ENCODE measurements at regions not wholly inside any gene's neighbourhood (a gene's known extent, or its start where the extent isn't known, plus 50 kb on each side); places are given as distances from the start of the nearest gene placed in this dataset.
"Not testable (repeated sequence)": the region's sequence is repeated elsewhere in the genome, so short reads cannot be mapped to it uniquely, and the experiment has no call there.

- no peak overlapping the region for H3K4me3 ChIP-seq (ENCODE audit: low read depth, low read length)
- no TSS peak for BruUV-seq (replicated peaks)
- no peaks in the 10 kb centered on the region; the same call in 1 of the 2 replicates for H3K9me3 ChIP-seq
- no peak overlapping the region for H3K27ac Mint-ChIP-seq (ENCODE audit: unreplicated experiment)
- H3K27me3 Mint-ChIP-seq (ENCODE audit: insufficient read depth, unreplicated experiment), result no peaks in the 10 kb centered on the region
- H3K4me3 Mint-ChIP-seq (ENCODE audit: unreplicated experiment), result no peak overlapping the region
- ChIA-PET POLR2A (no interaction called here), CTCF (no interaction called here)
- no peak for DNase-seq
- H3K4me1 Mint-ChIP-seq (ENCODE audit: low read depth, unreplicated experiment), result no peaks in the 10 kb centered on the region
- H3K27me3 ChIP-seq (replicated peaks; ENCODE audit: control insufficient read depth, insufficient read depth, low read length), result no peaks in the 10 kb centered on the region
- no peaks in the 10 kb centered on the region for H3K36me3 Mint-ChIP-seq (ENCODE audit: insufficient read depth, unreplicated experiment)
- no peaks in the 10 kb centered on the region for H3K36me3 ChIP-seq (ENCODE audit: control insufficient read depth, insufficient read depth, low read length)
- no peaks in the 10 kb centered on the region for H3K4me1 ChIP-seq
- TF ChIP-seq CTCF (IDR thresholded peaks at IDR 0.05; ENCODE audit: insufficient read depth in 1 of 2, low read depth in 1 of 2, low read length in 1 of 2, severe bottlenecking in 1 of 2, unreplicated experiment in 1 of 2), result no peak
- intact Hi-C loops (cut with micrococcal nuclease; ENCODE audit: unreplicated experiment), result no loop called here
- peaks cover 17% of the 10 kb centered on the region for H3K9me3 Mint-ChIP-seq (ENCODE audit: unreplicated experiment)
These were observed 1849.5 kb upstream of the ACO1 start for GRCh38 chr9:30534896-30535295.

DNA sequence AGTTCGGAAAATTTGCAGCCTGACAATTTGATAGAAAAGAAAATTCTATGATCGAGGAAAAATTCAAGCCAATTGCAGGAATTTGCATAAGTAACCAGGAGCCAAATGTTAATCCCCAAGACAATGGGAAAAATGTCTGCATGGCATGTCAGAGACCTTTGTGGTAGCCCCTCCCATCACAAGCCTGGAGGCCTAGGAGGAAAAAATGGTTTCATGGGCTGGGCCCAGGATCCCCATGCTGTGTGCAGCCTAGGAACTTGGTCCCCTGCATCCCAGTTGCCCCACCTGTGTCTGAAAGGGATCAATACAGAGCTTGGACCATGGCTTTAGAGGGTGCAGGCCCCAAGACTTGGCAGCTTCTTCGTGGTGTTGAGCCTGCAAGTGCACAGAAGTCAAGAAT lies 1847.9 kb upstream of the ACO1 start:
- no peaks in the 10 kb centered on the region for H3K36me3 ChIP-seq (ENCODE audit: control insufficient read depth, insufficient read depth, low read length)
- intact Hi-C loops (cut with micrococcal nuclease; ENCODE audit: unreplicated experiment), result no loop called here
- no peak for DNase-seq
- H3K27me3 Mint-ChIP-seq (ENCODE audit: insufficient read depth, unreplicated experiment), result no peaks in the 10 kb centered on the region
- H3K36me3 Mint-ChIP-seq (ENCODE audit: insufficient read depth, unreplicated experiment), result no peaks in the 10 kb centered on the region
- no peak for TF ChIP-seq CTCF (IDR thresholded peaks at IDR 0.05; ENCODE audit: insufficient read depth in 1 of 2, low read depth in 1 of 2, low read length in 1 of 2, severe bottlenecking in 1 of 2, unreplicated experiment in 1 of 2)
- POLR2A ChIA-PET, result no interaction called here
- no peak overlapping the region for H3K27ac Mint-ChIP-seq (ENCODE audit: unreplicated experiment)
- no peaks in the 10 kb centered on the region for H3K27me3 ChIP-seq (replicated peaks; ENCODE audit: control insufficient read depth, insufficient read depth, low read length)
- H3K9me3 ChIP-seq, result no peaks in the 10 kb centered on the region; the same call in 1 of the 2 replicates
- no peaks in the 10 kb centered on the region for H3K4me1 ChIP-seq
- no TSS peak for BruUV-seq (replicated peaks)
- CTCF ChIA-PET, result no interaction called here
- no peak overlapping the region for H3K4me3 Mint-ChIP-seq (ENCODE audit: unreplicated experiment)
- H3K4me3 ChIP-seq (ENCODE audit: low read depth, low read length), result no peak overlapping the region
- peaks cover 26% of the 10 kb centered on the region for H3K9me3 Mint-ChIP-seq (ENCODE audit: unreplicated experiment)
- H3K4me1 Mint-ChIP-seq (ENCODE audit: low read depth, unreplicated experiment), result no peaks in the 10 kb centered on the region

DNA sequence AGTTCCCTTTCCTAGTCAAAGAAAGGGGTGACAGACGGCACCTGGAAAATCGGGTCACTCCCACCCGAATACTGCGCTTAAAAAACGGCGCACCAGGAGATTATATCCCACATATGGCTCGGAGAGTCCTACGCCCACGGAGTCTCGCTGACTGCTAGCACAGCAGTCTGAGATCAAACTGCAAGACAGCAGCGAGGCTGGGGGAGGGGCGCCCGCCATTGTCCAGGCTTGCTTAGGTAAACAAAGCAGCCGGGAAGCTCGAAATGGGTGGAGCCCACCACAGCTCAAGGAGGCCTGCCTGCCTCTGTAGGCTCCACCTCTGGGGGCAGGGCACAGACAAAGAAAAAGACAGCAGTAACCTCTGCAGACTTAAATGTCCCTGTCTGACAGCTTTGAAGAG lies 1844.7 kb upstream of the ACO1 start:
- H3K36me3 Mint-ChIP-seq (ENCODE audit: insufficient read depth, unreplicated experiment); CTCF ChIA-PET; intact Hi-C loops (cut with micrococcal nuclease; ENCODE audit: unreplicated experiment); BruUV-seq (replicated peaks); POLR2A ChIA-PET; H3K27me3 ChIP-seq (replicated peaks; ENCODE audit: control insufficient read depth, insufficient read depth, low read length); H3K4me1 Mint-ChIP-seq (ENCODE audit: low read depth, unreplicated experiment); H3K27me3 Mint-ChIP-seq (ENCODE audit: insufficient read depth, unreplicated experiment); H3K4me3 ChIP-seq (ENCODE audit: low read depth, low read length); H3K27ac Mint-ChIP-seq (ENCODE audit: unreplicated experiment); H3K36me3 ChIP-seq (ENCODE audit: control insufficient read depth, insufficient read depth, low read length); H3K4me1 ChIP-seq; H3K9me3 ChIP-seq; H3K4me3 Mint-ChIP-seq (ENCODE audit: unreplicated experiment): not testable (repeated sequence)
- peaks cover 26% of the 10 kb centered on the region for H3K9me3 Mint-ChIP-seq (ENCODE audit: unreplicated experiment)
- DNase-seq, result peak in 1 of 2 experiments; percentile 17
